ENCODE measurements at regions not wholly inside any gene's neighbourhood (a gene's known extent, or its start where the extent isn't known, plus 50 kb on each side); places are given as distances from the start of the nearest gene placed in this dataset.

DNA sequence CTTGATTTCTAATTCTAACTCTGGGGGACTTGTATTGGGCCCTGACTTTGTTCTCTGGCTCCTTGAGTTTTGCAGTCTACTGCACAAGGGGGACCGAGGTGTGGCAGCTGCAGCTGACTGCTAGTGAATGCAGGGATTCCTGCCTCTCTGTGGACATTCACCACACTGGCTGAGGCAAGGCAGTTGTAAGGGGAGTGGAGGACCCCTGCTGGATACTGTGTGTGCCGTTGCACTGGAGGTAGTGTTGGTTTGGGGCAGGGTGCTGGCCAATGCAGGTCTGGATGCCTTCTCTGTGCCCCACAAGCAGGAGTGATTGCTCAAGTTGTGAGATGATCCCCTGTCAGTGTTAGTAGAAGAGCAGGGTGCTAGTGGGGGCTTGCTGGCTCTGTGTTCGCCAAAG lies 626.1 kb downstream of the SQOR start:
- no peak for TF ChIP-seq POLR2A (IDR thresholded peaks at IDR 0.05; ENCODE audit: extremely low read depth, insufficient read length)
- TF ChIP-seq, protein P1, sequence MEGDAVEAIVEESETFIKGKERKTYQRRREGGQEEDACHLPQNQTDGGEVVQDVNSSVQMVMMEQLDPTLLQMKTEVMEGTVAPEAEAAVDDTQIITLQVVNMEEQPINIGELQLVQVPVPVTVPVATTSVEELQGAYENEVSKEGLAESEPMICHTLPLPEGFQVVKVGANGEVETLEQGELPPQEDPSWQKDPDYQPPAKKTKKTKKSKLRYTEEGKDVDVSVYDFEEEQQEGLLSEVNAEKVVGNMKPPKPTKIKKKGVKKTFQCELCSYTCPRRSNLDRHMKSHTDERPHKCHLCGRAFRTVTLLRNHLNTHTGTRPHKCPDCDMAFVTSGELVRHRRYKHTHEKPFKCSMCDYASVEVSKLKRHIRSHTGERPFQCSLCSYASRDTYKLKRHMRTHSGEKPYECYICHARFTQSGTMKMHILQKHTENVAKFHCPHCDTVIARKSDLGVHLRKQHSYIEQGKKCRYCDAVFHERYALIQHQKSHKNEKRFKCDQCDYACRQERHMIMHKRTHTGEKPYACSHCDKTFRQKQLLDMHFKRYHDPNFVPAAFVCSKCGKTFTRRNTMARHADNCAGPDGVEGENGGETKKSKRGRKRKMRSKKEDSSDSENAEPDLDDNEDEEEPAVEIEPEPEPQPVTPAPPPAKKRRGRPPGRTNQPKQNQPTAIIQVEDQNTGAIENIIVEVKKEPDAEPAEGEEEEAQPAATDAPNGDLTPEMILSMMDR (IDR thresholded peaks at IDR 0.05; ENCODE audit: low read depth, low read length) = no peak
- TF ChIP-seq, protein P2, sequence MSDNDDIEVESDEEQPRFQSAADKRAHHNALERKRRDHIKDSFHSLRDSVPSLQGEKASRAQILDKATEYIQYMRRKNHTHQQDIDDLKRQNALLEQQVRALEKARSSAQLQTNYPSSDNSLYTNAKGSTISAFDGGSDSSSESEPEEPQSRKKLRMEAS (IDR thresholded peaks at IDR 0.05; ENCODE audit: low read depth, low read length) = no peak
